Erythroblast (primary cell): ENCODE measurements at regions not wholly inside any gene's neighbourhood (a gene's known extent, or its start where the extent isn't known, plus 50 kb on each side); places are given as distances from the start of the nearest gene placed in this dataset.

Experiments used
- GATA1 ChIP-seq: IDR thresholded peaks from 2 replicates; pipeline ENCODE4 v1.6.1; 2011; ENCODE audit warnings: low read depth, mild to moderate bottlenecking, control low read depth, low read length, moderate library complexity
- POLR2A ChIP-seq: IDR thresholded peaks from 2 replicates; pipeline ENCODE4 v1.6.1; 2011; ENCODE audit warnings: mild to moderate bottlenecking, low read length

DNA sequence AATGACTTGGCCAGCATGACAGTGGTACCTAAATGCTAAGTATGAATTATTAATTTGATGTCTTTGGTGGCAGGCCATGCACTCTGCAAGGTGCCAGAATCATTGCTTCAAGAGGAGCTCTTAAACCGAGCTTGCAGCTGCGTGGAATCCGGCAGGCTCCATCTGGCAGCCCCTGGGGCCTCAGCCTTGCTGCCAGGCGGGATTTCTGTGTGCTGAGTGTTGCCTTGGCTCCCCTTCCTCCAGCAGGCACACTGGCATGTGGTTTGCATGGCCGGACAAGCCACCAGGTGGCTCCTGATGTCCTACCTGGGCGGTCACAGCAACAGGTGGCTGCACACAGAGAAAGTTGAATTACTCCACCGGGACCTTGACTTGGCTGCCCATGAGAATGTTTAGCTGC lies 155.4 kb downstream of the URB2 start:
- no peak for TF ChIP-seq POLR2A
- no peak for TF ChIP-seq GATA1
